Neutrophil (primary cell): ENCODE measurements at regions not wholly inside any gene's neighbourhood (a gene's known extent, or its start where the extent isn't known, plus 50 kb on each side); places are given as distances from the start of the nearest gene placed in this dataset.

ENCODE experiments used
- H3K27ac ChIP-seq: fragments of 200-600 bp; sonication (generic); 2 replicates; pipeline ENCODE4 v1.5.1; 2016; ENCODE audit warnings: mild to moderate bottlenecking, moderate library complexity
- H3K27me3 ChIP-seq: fragments of 200-600 bp; sonication (generic); 2 replicates; pipeline ENCODE4 v1.6.0; 2016; ENCODE audit warnings: mild to moderate bottlenecking
- H3K36me3 ChIP-seq: fragments of 200-600 bp; sonication (generic); 2 replicates; pipeline ENCODE4 v1.5.1; 2017
- H3K4me1 ChIP-seq, 2 experiments: fragments of 200-600 bp in 1 of 2; sonication (generic) in 1 of 2; 1 replicate in 1 of 2; 2 replicates in 1 of 2; pipeline versions ENCODE4 v1.5.1 to v1.6.1; 2013 to 2016; ENCODE audit warnings: low read depth in 1 of 2, low read length in 1 of 2, mild to moderate bottlenecking in 1 of 2, moderate library complexity in 1 of 2; ENCODE audit not compliant: control insufficient read depth in 1 of 2, insufficient read depth in 1 of 2
- H3K4me3 ChIP-seq, 2 experiments: fragments of 200-600 bp in 1 of 2; sonication (generic) in 1 of 2; 1 replicate in 1 of 2; 2 replicates in 1 of 2; pipeline ENCODE4 v1.5.1; 2013 to 2016; ENCODE audit warnings: low read depth in 1 of 2, low read length in 1 of 2, mild to moderate bottlenecking in 1 of 2, moderate library complexity in 1 of 2
- H3K9me3 ChIP-seq: fragments of 200-600 bp; sonication (generic); 2 replicates; pipeline ENCODE4 v1.5.1; 2016
- TF ChIP-seq, protein P1 (sequence below): fragments of 200-600 bp; sonication (generic); IDR thresholded peaks from 2 replicates; pipeline ENCODE4 v1.5.1; 2016; ENCODE audit warnings: antibody characterized with exemption

DNA sequence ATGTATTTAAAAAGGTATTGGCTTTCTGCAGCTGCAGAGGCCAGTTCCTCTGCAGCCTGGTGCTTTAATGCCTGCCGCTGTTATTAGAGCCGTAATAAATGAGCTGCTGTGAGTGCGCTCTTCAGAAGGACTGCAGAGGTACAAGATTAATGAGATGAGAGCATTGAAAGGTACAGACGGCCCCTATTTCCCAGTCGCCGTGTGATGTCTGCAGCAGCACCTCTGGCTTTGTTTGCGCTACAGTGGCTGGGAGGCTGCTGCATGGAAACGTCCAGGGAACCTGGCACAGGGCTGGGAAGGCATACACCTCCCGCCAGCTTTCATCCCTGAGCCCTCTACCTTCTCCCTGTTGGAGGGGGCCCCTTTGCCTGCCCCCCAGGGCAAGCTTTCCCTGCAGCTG, 383.8 kb upstream of the ZMIZ1 start:
- TF ChIP-seq, protein P1, sequence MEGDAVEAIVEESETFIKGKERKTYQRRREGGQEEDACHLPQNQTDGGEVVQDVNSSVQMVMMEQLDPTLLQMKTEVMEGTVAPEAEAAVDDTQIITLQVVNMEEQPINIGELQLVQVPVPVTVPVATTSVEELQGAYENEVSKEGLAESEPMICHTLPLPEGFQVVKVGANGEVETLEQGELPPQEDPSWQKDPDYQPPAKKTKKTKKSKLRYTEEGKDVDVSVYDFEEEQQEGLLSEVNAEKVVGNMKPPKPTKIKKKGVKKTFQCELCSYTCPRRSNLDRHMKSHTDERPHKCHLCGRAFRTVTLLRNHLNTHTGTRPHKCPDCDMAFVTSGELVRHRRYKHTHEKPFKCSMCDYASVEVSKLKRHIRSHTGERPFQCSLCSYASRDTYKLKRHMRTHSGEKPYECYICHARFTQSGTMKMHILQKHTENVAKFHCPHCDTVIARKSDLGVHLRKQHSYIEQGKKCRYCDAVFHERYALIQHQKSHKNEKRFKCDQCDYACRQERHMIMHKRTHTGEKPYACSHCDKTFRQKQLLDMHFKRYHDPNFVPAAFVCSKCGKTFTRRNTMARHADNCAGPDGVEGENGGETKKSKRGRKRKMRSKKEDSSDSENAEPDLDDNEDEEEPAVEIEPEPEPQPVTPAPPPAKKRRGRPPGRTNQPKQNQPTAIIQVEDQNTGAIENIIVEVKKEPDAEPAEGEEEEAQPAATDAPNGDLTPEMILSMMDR, result no peak
- H3K36me3 ChIP-seq, result no peaks in the 10 kb centered on the region
- H3K27ac ChIP-seq, result no peak overlapping the region
- no peaks in the 10 kb centered on the region for H3K9me3 ChIP-seq
- H3K27me3 ChIP-seq, result no peaks in the 10 kb centered on the region
- no peak overlapping the region for H3K4me3 ChIP-seq
- H3K4me1 ChIP-seq, result no peaks in the 10 kb centered on the region

GRCh38 chr10:78685466-78686103, 383.2 kb upstream of the ZMIZ1 start:
- H3K27me3 ChIP-seq, result no peaks in the 10 kb centered on the region
- H3K4me1 ChIP-seq, result no peaks in the 10 kb centered on the region
- H3K36me3 ChIP-seq, result no peaks in the 10 kb centered on the region
- TF ChIP-seq, protein P1, result no peak
- H3K27ac ChIP-seq, result no peak overlapping the region
- H3K4me3 ChIP-seq, result no peak overlapping the region
- H3K9me3 ChIP-seq, result no peaks in the 10 kb centered on the region

- no peaks in the 10 kb centered on the region for H3K27me3 ChIP-seq
- no peaks in the 10 kb centered on the region for H3K36me3 ChIP-seq
- H3K4me3 ChIP-seq, result no peak overlapping the region
- TF ChIP-seq, protein P1, result no peak
- H3K27ac ChIP-seq, result no peak overlapping the region
- H3K9me3 ChIP-seq, result no peaks in the 10 kb centered on the region
- no peaks in the 10 kb centered on the region for H3K4me1 ChIP-seq
Measured at GRCh38 chr10:78686444-78687060, 382.2 kb upstream of the ZMIZ1 start.

DNA sequence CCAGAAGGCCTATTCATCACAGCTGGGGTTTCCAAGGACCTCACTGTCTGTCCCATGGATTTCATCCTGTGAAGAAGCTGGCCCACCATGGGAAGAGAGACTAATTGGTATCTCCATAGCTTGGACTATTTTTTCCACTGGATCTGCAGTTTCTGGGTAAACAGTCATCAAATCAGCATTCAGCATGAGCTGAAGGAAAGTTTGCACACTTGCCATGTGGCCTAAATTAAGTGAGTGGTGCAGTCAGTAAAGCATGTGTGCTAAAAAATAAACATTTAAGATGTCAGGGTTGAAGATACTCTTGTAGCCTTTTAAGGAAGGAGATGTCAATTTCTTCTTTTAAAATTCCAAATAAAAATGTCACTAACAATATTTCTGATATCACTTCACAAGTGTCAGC, 381.1 kb upstream of the ZMIZ1 start:
- no peaks in the 10 kb centered on the region for H3K36me3 ChIP-seq
- H3K27me3 ChIP-seq, result no peaks in the 10 kb centered on the region
- TF ChIP-seq, protein P1, result no peak
- no peaks in the 10 kb centered on the region for H3K9me3 ChIP-seq
- H3K27ac ChIP-seq, result no peak overlapping the region
- no peaks in the 10 kb centered on the region for H3K4me1 ChIP-seq
- H3K4me3 ChIP-seq, result no peak overlapping the region

DNA sequence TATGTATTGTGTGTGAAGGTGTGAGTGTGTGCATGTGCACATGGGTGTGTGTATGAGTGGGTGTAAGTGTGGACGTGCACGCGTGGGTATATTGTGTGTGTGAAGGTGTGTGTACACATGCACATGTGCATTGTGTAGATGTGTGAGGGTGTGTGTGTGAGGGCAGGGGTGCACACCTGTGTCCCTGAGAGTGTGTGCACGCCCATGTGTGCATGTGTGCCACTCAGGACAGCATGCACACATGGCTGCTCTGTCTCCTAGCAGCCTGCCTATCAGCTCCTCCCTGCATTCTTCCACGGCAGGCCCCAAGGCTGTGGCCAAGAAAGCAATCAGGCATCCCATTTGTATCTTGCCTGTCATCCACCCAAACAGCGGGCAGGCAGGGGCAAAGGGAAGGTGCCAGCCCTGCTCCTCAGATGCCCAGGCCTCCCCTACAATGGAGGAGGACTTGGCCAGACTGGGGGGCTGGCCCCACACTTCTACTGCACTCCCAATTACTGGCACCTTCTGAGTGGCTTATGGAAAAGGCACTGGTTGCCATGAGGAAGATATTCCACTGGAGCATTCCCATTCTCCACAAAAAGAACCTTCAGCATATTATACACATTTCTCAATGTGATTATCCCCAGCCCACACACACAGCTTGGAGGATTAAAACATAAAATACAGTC, 380.4 kb upstream of the ZMIZ1 start:
- Histone ChIP-seq H3K27ac (no peak overlapping the region), H3K36me3 (no peaks in the 10 kb centered on the region), H3K9me3 (no peaks in the 10 kb centered on the region), H3K4me1 (no peaks in the 10 kb centered on the region), H3K4me3 (no peak overlapping the region), H3K27me3 (no peaks in the 10 kb centered on the region)
- TF ChIP-seq, protein P1, result no peak
